GM23338 (cell line): ENCODE measurements at regions not wholly inside any gene's neighbourhood (a gene's known extent, or its start where the extent isn't known, plus 50 kb on each side); places are given as distances from the start of the nearest gene placed in this dataset.

Experiments used
- CTCF ChIP-seq, 2 experiments: fragments of 200-600 bp in 1 of 2; sonication (generic) in 1 of 2; conservative IDR thresholded peaks; 2 replicates each; pipeline versions ENCODE4 v1.5.1 to v1.6.1; 2016 to 2017; ENCODE audit warnings: antibody characterized with exemption in 2 of 2, low read depth in 2 of 2, mild to moderate bottlenecking in 2 of 2, moderate library complexity in 1 of 2
- JUNB ChIP-seq: IDR thresholded peaks from one replicate; pipeline ENCODE4 v1.6.1; 2016; ENCODE audit warnings: antibody characterized with exemption; ENCODE audit not compliant: unreplicated experiment

- no peak for TF ChIP-seq CTCF (conservative IDR thresholded peaks at IDR 0.05; ENCODE audit: low read depth in 2 of 2)
- TF ChIP-seq JUNB, result no peak
Measured at GRCh38 chr11:104301776-104302175, 137.8 kb upstream of the PDGFD start.
